Loucy (cell line): ENCODE measurements at regions not wholly inside any gene's neighbourhood (a gene's known extent, or its start where the extent isn't known, plus 50 kb on each side); places are given as distances from the start of the nearest gene placed in this dataset.

ENCODE experiments used
- CTCF ChIP-seq: fragments of 200-600 bp; sonication (generic); conservative IDR thresholded peaks from 2 replicates; pipeline ENCODE4 v1.5.1; 2014; ENCODE audit warnings: mild to moderate bottlenecking, antibody characterized with exemption, low read length
- EZH2phosphoT487 ChIP-seq: fragments of 200-600 bp; IDR thresholded peaks from 2 replicates; pipeline ENCODE4 v1.6.1; 2018; ENCODE audit warnings: antibody characterized with exemption, mild to moderate bottlenecking, moderate library complexity, borderline replicate concordance

- TF ChIP-seq CTCF (no peak), EZH2phosphoT487 (no peak)
Observed at GRCh38 chrX:150228431-150228830, 134.7 kb upstream of the MAMLD1 start.
